Natural killer cell (primary cell): ENCODE measurements at regions not wholly inside any gene's neighbourhood (a gene's known extent, or its start where the extent isn't known, plus 50 kb on each side); places are given as distances from the start of the nearest gene placed in this dataset.

Source experiments
- ATAC-seq, 3 donors: fragments of 150-1000 bp in 2 of 3; fragments of 200-7000 bp in 1 of 3; cut with Tn5 transposase; 1 replicate in 1 of 3; 2 replicates in 2 of 3; pipeline ENCODE4 v1.10.0; 2021; ENCODE audit warnings: mild to moderate bottlenecking in 2 of 3, moderate library complexity in 2 of 3
- DNase-seq, 2 donors: peaks; one replicate each; pipeline versions ENCODE4 v3.0.0 to v3.0.0-alpha.2; 2013 to 2021; ENCODE audit warnings: mixed read lengths in 1 of 2
- H3K27ac ChIP-seq: one replicate; pipeline ENCODE4 v1.5.1; 2013; ENCODE audit warnings: mild to moderate bottlenecking, low read length
- H3K27me3 ChIP-seq: one replicate; pipeline ENCODE4 v1.6.1; 2013; ENCODE audit warnings: low read length; ENCODE audit not compliant: control insufficient read depth, insufficient read depth
- H3K36me3 ChIP-seq: one replicate; pipeline ENCODE4 v1.6.1; 2013; ENCODE audit warnings: low read length; ENCODE audit not compliant: control insufficient read depth, insufficient read depth
- H3K4me1 ChIP-seq: one replicate; pipeline ENCODE4 v1.6.1; 2013; ENCODE audit warnings: low read length; ENCODE audit not compliant: control insufficient read depth, insufficient read depth
- H3K4me3 ChIP-seq: one replicate; pipeline ENCODE4 v1.5.1; 2013; ENCODE audit warnings: low read length
- H3K9me3 ChIP-seq: one replicate; pipeline ENCODE4 v1.6.1; 2013; ENCODE audit warnings: low read length; ENCODE audit not compliant: control insufficient read depth, insufficient read depth
- H3K27ac Mint-ChIP-seq, 2 donors: one replicate each; pipeline ENCODE4 v1.8.0; 2022; ENCODE audit warnings: mild to moderate bottlenecking in 2 of 2, mixed read lengths in 2 of 2, moderate library complexity in 1 of 2
- H3K27me3 Mint-ChIP-seq, 2 donors: one replicate each; pipeline ENCODE4 v1.8.0; 2022; ENCODE audit warnings: low read depth in 2 of 2, mixed read lengths in 2 of 2
- H3K36me3 Mint-ChIP-seq: one replicate; pipeline ENCODE4 v1.8.0; 2022; ENCODE audit warnings: mixed read lengths
- H3K4me1 Mint-ChIP-seq, 2 donors: one replicate each; pipeline ENCODE4 v1.8.0; 2022; ENCODE audit warnings: mixed read lengths in 2 of 2
- H3K4me3 Mint-ChIP-seq: one replicate; pipeline ENCODE4 v1.8.0; 2022; ENCODE audit warnings: mild to moderate bottlenecking, moderate library complexity, mixed read lengths
- H3K9me3 Mint-ChIP-seq, 2 donors: one replicate each; pipeline ENCODE4 v1.8.0; 2022; ENCODE audit warnings: mixed read lengths in 2 of 2
- WGBS: methylation state at CpG from one replicate; pipeline ENCODE4 v1.1.7; 2013; ENCODE audit warnings: missing lambda C conversion rate; ENCODE audit not compliant: insufficient coverage; 5-methylcytosine and 5-hydroxymethylcytosine counted together
- intact Hi-C: fragments of 100-400 bp; cut with micrococcal nuclease; formaldehyde crosslinking; loops from one replicate; pipeline ENCODE4 v1.14.2; 2022
- TF ChIP-seq, protein P1 (sequence below): fragments of 200-600 bp; IDR thresholded peaks from one replicate; pipeline ENCODE4 v1.8.0; 2022; ENCODE audit warnings: antibody characterized with exemption

DNA sequence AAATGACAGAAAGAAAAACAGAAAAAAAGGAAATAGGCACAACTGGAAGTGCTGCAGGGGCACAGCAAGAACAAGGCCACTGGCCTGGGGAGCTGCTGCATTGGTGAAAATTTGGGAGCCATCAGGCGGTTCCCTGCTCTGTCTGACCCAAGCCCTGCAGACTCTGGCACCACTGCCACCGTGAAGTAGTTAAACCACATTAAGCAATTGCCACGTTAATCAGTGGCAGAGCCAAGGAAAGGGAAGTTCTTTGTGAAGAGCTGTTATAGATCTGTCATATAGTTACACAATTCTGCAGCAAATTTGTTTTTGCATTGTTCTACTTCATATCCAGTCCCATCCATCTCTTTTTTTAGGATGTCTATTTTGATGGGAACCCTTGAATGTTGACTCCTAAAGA lies 915.3 kb downstream of the FSCB start:
- H3K27me3 ChIP-seq = no peaks in the 10 kb centered on the region
- 0% methylated on average over 3 of the region's 3 CpGs for WGBS
- H3K36me3 Mint-ChIP-seq = no peaks in the 10 kb centered on the region

DNA sequence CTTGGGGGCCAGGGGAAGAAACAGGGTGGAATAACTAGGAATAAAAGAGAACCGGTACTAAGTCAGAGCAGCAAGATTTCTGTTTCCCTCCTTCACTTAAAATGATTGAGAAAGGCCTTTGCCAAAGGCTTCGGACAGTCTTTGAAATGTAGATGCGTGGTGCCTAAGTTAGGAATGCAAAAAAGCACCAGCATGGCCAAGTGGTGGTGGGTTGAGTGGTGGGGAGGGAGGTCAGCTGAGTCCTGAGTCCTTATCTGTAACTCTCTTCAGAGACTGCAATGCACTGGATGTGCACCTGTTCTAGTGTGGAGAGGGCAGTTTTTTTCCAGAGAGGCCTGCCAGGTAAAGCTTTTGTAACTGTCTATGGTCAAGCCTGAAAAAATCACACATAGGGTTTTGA lies 919.9 kb downstream of the FSCB start:
- no peaks in the 10 kb centered on the region for H3K4me1 Mint-ChIP-seq
- no peaks in the 10 kb centered on the region for H3K27me3 ChIP-seq
- H3K36me3 Mint-ChIP-seq = no peaks in the 10 kb centered on the region
- ATAC-seq (no peak), DNase-seq (no peak)
- H3K36me3 ChIP-seq = no peaks in the 10 kb centered on the region
- no peak overlapping the region for H3K27ac ChIP-seq
- no peak overlapping the region for H3K4me3 Mint-ChIP-seq
- TF ChIP-seq, protein P1, sequence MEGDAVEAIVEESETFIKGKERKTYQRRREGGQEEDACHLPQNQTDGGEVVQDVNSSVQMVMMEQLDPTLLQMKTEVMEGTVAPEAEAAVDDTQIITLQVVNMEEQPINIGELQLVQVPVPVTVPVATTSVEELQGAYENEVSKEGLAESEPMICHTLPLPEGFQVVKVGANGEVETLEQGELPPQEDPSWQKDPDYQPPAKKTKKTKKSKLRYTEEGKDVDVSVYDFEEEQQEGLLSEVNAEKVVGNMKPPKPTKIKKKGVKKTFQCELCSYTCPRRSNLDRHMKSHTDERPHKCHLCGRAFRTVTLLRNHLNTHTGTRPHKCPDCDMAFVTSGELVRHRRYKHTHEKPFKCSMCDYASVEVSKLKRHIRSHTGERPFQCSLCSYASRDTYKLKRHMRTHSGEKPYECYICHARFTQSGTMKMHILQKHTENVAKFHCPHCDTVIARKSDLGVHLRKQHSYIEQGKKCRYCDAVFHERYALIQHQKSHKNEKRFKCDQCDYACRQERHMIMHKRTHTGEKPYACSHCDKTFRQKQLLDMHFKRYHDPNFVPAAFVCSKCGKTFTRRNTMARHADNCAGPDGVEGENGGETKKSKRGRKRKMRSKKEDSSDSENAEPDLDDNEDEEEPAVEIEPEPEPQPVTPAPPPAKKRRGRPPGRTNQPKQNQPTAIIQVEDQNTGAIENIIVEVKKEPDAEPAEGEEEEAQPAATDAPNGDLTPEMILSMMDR = no peak
- intact Hi-C loops = no loop called here
- H3K4me3 ChIP-seq = no peak overlapping the region
- H3K9me3 ChIP-seq = peaks cover 5% of the 10 kb centered on the region
- H3K27ac Mint-ChIP-seq = no peak overlapping the region
- H3K9me3 Mint-ChIP-seq = peaks cover 0 to 8% of the 10 kb centered on the region in 2 donors
- no peaks in the 10 kb centered on the region for H3K4me1 ChIP-seq
- WGBS = 76% methylated on average over 3 of the region's 3 CpGs
- no peaks in the 10 kb centered on the region for H3K27me3 Mint-ChIP-seq

More for the DNA sequence above, 915.3 kb downstream of the FSCB start:
- Mint-ChIP-seq H3K9me3 (peaks cover 10 to 12% of the 10 kb centered on the region in 2 donors), H3K27ac (no peak overlapping the region), H3K4me3 (no peak overlapping the region), H3K4me1 (no peaks in the 10 kb centered on the region), H3K27me3 (no peaks in the 10 kb centered on the region)
- Histone ChIP-seq H3K36me3 (no peaks in the 10 kb centered on the region), H3K9me3 (peaks cover 6% of the 10 kb centered on the region), H3K4me3 (no peak overlapping the region), H3K27ac (no peak overlapping the region), H3K4me1 (no peaks in the 10 kb centered on the region)
- TF ChIP-seq, protein P1 = no peak
- no peak for ATAC-seq
- no peak for DNase-seq
- intact Hi-C loops = no loop called here

DNA sequence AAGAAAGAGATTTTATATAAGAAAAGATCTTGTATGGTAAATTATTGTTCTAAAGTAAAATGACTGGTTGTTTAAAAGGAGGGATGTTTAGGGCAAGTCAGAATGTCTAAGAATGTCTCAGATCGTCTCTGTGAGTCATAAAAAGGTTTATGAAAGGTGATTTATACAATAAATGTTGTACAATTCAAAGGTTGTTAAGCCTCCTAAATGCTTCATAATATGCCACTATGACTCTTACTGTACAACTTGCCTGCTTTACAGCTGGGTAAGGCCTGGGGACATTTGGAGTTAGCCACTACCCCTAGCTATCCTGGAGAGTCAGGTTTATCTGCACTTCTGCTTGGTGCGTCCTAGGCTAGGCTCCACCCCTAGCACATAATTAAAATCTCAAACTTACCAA lies 927.4 kb downstream of the FSCB start:
- no peak for DNase-seq
- Histone ChIP-seq H3K4me3 (no peak overlapping the region), H3K36me3 (no peaks in the 10 kb centered on the region), H3K27me3 (no peaks in the 10 kb centered on the region), H3K4me1 (no peaks in the 10 kb centered on the region), H3K27ac (no peak overlapping the region), H3K9me3 (peaks cover 5% of the 10 kb centered on the region)
- H3K36me3 Mint-ChIP-seq = no peaks in the 10 kb centered on the region
- peaks cover 6 to 19% of the 10 kb centered on the region in 2 donors for H3K9me3 Mint-ChIP-seq
- H3K4me1 Mint-ChIP-seq = no peaks in the 10 kb centered on the region
- H3K27ac Mint-ChIP-seq = no peak overlapping the region
- no peak for ATAC-seq
- intact Hi-C loops = no loop called here
- TF ChIP-seq, protein P1 = no peak
- H3K27me3 Mint-ChIP-seq = no peaks in the 10 kb centered on the region
- 78% methylated on average over 2 of the region's 2 CpGs for WGBS
- H3K4me3 Mint-ChIP-seq = no peak overlapping the region

DNA sequence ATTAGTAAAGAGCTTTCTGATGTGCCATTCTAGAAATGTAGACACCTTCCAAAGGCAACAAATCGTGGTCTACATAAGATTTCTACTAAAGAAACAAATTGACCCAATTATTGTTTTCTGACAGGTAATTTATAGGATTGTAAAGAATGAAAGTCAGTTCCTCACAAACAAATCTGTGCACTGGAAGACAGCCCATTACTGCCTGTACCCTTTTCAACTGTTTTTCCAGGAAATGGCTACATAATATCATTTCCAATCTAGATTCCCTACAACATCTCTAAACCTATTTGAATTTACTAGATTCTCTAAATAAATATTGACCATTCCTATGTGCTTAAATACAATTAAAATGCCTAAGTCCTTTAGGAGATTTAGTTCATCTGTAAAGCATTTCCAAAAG lies 939.1 kb downstream of the FSCB start:
- Histone ChIP-seq H3K36me3 (no peaks in the 10 kb centered on the region), H3K9me3 (no peaks in the 10 kb centered on the region), H3K4me3 (no peak overlapping the region), H3K4me1 (no peaks in the 10 kb centered on the region), H3K27ac (no peak overlapping the region), H3K27me3 (no peaks in the 10 kb centered on the region)
- Mint-ChIP-seq H3K4me3 (no peak overlapping the region), H3K36me3 (no peaks in the 10 kb centered on the region), H3K27me3 (no peaks in the 10 kb centered on the region), H3K4me1 (no peaks in the 10 kb centered on the region), H3K9me3 (peaks cover 8 to 11% of the 10 kb centered on the region in 2 donors), H3K27ac (no peak overlapping the region)
- DNase-seq (no peak), ATAC-seq (no peak)
- intact Hi-C loops = no loop called here
- TF ChIP-seq, protein P1 = no peak
- WGBS = no CpG with 5 or more reads among the region's 1 CpG
